ENCODE measurements at regions not wholly inside any gene's neighbourhood (a gene's known extent, or its start where the extent isn't known, plus 50 kb on each side); places are given as distances from the start of the nearest gene placed in this dataset.

DNA sequence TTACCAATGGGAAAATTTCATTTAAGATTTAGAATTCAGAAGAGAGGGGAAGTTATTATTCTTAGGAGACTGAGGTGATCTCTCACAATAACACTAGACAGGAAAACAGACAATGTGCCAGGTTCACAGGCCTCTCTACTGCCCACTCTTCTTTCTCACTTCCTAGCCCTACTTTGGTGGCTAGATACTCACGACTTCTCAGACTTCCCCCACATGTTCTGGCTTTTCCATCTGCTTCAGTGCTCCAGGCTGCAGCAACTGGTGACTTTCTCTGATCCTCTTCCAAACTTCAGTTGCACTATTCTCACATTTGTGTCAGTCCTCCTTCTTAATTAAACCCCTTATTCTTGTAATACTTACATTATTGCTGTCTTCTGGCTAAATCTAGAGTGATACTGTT is 208.7 kb upstream of the KCTD3 start:
- TF ChIP-seq, protein P1, sequence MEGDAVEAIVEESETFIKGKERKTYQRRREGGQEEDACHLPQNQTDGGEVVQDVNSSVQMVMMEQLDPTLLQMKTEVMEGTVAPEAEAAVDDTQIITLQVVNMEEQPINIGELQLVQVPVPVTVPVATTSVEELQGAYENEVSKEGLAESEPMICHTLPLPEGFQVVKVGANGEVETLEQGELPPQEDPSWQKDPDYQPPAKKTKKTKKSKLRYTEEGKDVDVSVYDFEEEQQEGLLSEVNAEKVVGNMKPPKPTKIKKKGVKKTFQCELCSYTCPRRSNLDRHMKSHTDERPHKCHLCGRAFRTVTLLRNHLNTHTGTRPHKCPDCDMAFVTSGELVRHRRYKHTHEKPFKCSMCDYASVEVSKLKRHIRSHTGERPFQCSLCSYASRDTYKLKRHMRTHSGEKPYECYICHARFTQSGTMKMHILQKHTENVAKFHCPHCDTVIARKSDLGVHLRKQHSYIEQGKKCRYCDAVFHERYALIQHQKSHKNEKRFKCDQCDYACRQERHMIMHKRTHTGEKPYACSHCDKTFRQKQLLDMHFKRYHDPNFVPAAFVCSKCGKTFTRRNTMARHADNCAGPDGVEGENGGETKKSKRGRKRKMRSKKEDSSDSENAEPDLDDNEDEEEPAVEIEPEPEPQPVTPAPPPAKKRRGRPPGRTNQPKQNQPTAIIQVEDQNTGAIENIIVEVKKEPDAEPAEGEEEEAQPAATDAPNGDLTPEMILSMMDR (IDR thresholded peaks at IDR 0.05), result no peak
- TF ChIP-seq POLR2A (IDR thresholded peaks at IDR 0.05) (no peak), EP300 (IDR thresholded peaks at IDR 0.05) (no peak)

Data from tibial nerve (tissue), 4 donors.